Brain microvascular endothelial cell (primary cell): ENCODE measurements at regions not wholly inside any gene's neighbourhood (a gene's known extent, or its start where the extent isn't known, plus 50 kb on each side); places are given as distances from the start of the nearest gene placed in this dataset.
"Not testable (repeated sequence)": the region's sequence is repeated elsewhere in the genome, so short reads cannot be mapped to it uniquely, and the experiment has no call there.

Source experiments
- DNase-seq: peaks from one replicate; pipeline ENCODE4 v3.0.0-alpha.2; 2020
- H3K27ac ChIP-seq: fragments of 250-450 bp; sonication (Bioruptor Pico); 2 replicates; pipeline ENCODE4 v1.5.1; 2020; ENCODE audit warnings: mild to moderate bottlenecking, moderate library complexity
- H3K27me3 ChIP-seq: fragments of 250-450 bp; sonication (Bioruptor Pico); replicated peaks from 2 replicates; pipeline ENCODE4 v1.5.1; 2020; ENCODE audit warnings: mild to moderate bottlenecking
- H3K36me3 ChIP-seq: fragments of 250-450 bp; sonication (Bioruptor Pico); replicated peaks from 2 replicates; pipeline ENCODE4 v1.5.1; 2020; ENCODE audit warnings: mild to moderate bottlenecking
- H3K4me3 ChIP-seq: 2 replicates; pipeline ENCODE4 v1.5.1; 2011; ENCODE audit warnings: low read depth, mild to moderate bottlenecking, control low read depth, low read length, moderate library complexity
- CTCF ChIP-seq: IDR thresholded peaks from 2 replicates; pipeline ENCODE4 v1.5.1; 2011; ENCODE audit warnings: low read depth, mild to moderate bottlenecking, moderate library complexity, low read length, control low read depth, inconsistent platforms; ENCODE audit errors: missing control alignments
- in situ Hi-C: cut with HindIII; loops from 2 replicates; pipeline ENCODE4 v1.10.0; 2017; ENCODE audit warnings: low sequenced_read_pairs, low pct_ligation_motif_present

GRCh38 chr6:86448398-86448797 is 488.9 kb upstream of the HTR1E start:
- no peaks in the 10 kb centered on the region for H3K36me3 ChIP-seq
- DNase-seq, result no peak
- TF ChIP-seq CTCF, result no peak
- in situ Hi-C loops, result no loop called here
- H3K4me3 ChIP-seq, result no peak overlapping the region
- no peaks in the 10 kb centered on the region for H3K27me3 ChIP-seq
- H3K27ac ChIP-seq, result no peak overlapping the region

- H3K27ac ChIP-seq, result no peak overlapping the region
- no peaks in the 10 kb centered on the region for H3K27me3 ChIP-seq
- no peak for TF ChIP-seq CTCF
- H3K4me3 ChIP-seq, result no peak overlapping the region
- H3K36me3 ChIP-seq, result no peaks in the 10 kb centered on the region
- in situ Hi-C loops, result no loop called here
- no peak for DNase-seq
Observed at GRCh38 chr6:86440608-86441007, 496.7 kb upstream of the HTR1E start.

GRCh38 chr6:86423571-86423970 is 513.8 kb upstream of the HTR1E start:
- H3K27ac ChIP-seq, result no peak overlapping the region
- in situ Hi-C loops, result no loop called here
- DNase-seq, result no peak
- H3K36me3 ChIP-seq, result no peaks in the 10 kb centered on the region
- no peak overlapping the region for H3K4me3 ChIP-seq
- TF ChIP-seq CTCF, result no peak
- H3K27me3 ChIP-seq, result no peaks in the 10 kb centered on the region

- Histone ChIP-seq H3K4me3 (no peak overlapping the region), H3K27ac (no peak overlapping the region), H3K27me3 (no peaks in the 10 kb centered on the region), H3K36me3 (no peaks in the 10 kb centered on the region)
- TF ChIP-seq CTCF, result no peak
- DNase-seq, result no peak
- in situ Hi-C loops, result no loop called here
Observed at GRCh38 chr6:86412057-86412456, 525.3 kb upstream of the HTR1E start.

GRCh38 chr6:86407128-86407527 is 530.2 kb upstream of the HTR1E start:
- TF ChIP-seq CTCF, result no peak
- Histone ChIP-seq H3K27me3 (no peaks in the 10 kb centered on the region), H3K27ac (no peak overlapping the region), H3K4me3 (no peak overlapping the region), H3K36me3 (no peaks in the 10 kb centered on the region)
- in situ Hi-C loops, result no loop called here
- no peak for DNase-seq

GRCh38 chr6:86392850-86393249 is 544.5 kb upstream of the HTR1E start:
- in situ Hi-C loops, H3K4me3 ChIP-seq, H3K27me3 ChIP-seq, H3K36me3 ChIP-seq, H3K27ac ChIP-seq, DNase-seq: not testable (repeated sequence)
